NCI-H748 treated with DMSO at 0.1 percent for 48 hours (cell line): ENCODE measurements at regions not wholly inside any gene's neighbourhood (a gene's known extent, or its start where the extent isn't known, plus 50 kb on each side); places are given as distances from the start of the nearest gene placed in this dataset.
"Not testable (repeated sequence)": the region's sequence is repeated elsewhere in the genome, so short reads cannot be mapped to it uniquely, and the experiment has no call there.

Experiments
- DNase-seq: peaks from one replicate; lab custom pipeline; 2025; lab: John Stamatoyannopoulos, UW

GRCh38 chr10:9215121-9215520 lies 1160.6 kb downstream of the GATA3 start:
- no peak for DNase-seq

DNA sequence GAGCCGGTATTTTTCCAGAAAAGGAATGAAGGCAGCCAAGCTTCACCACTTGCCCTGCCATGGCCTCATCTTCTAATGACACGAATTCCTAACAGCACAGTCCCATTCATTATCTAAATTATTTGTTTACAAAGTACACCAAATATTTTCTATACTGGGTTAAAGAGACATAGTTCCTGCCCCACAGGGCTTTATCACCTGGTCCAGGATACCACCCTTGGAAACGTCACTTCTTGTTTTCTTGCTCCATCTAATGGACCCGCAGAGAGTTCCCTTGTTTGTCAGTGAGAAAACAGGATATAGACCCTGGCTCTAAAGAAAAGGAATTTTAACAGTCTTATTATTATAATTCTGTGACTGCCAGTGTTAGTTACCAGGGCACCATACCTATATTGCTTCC lies 1165.4 kb downstream of the GATA3 start:
- DNase-seq: no peak

GRCh38 chr10:9222917-9223316 lies 1168.4 kb downstream of the GATA3 start:
- DNase-seq: no peak

DNA sequence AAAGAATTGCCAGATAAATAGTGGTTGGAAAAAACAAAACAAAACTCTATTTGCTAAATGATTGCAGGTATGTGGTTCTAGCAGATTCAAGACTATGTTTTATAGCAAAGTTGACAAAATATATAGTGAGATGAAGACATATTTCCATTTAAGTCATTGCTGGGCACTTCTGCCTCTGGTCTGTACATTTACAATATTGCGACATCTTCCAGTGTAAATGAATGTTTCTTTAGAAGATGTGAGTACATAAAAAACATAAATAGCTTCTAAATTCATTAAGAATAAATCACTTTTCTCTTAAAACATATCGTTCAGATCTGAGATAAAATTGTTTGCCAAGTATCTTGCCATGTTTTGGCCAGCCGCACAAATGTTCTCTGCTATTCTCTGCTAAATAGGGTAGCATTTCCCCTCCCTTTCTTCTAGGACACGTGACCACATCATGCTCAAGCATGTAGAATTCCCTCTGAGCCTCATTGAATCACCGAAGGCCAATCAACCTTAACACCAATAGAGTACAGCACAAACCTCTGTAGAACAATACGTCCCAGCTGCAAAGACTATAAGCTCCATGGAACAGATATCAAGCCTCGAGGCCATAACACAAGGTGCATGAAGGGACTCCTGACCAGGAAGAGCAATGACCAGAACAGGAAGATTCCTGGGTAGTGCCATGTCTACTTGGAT lies 1173.3 kb downstream of the GATA3 start:
- no peak for DNase-seq

DNA sequence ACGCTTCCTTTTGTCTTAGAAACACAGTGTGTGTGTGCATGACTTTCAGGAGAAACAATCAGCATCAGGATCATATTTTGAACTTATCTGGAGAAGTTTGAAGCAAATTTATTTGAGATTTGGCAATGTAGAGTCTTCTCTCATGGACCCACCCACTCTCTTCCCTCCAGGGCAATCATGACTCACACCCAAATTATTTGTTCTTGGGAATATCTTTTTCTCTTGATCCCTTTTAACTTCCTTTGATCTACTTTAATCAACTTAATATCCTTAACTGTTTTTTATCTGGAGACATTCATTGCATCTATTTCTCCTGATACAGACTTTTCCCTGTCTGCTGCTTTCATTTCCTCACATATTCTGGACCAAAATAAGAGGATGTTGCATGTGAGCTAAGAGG lies 1174.3 kb downstream of the GATA3 start:
- DNase-seq: no peak

- DNase-seq: no peak
These were observed 1175.3 kb downstream of the GATA3 start for GRCh38 chr10:9229702-9230244.

DNA sequence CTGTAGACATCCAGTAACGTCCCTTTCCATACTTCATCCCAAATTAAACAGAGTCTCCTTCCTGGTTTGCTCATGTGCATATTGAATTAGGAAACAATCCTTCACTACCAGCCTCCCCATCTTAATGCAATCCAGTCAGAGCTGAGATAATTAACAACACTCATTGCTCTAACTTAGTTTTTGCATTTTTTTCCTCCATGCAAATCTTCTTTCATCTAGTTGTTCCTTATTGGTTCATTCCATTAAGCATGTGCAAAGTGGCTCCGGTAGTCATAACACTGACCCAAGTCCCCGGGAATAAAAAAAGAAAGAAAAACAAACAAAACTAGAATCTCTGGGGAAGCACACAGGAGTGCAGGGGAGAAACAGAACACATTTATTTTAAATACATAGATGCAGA lies 1176.1 kb downstream of the GATA3 start:
- DNase-seq: no peak

- no peak for DNase-seq
These were observed 1179.7 kb downstream of the GATA3 start for GRCh38 chr10:9234191-9234590.

- no peak for DNase-seq
These were observed 1183.6 kb downstream of the GATA3 start for GRCh38 chr10:9238041-9238440.

- DNase-seq: no peak
These were observed 1184.8 kb downstream of the GATA3 start for GRCh38 chr10:9239298-9239697.

GRCh38 chr10:9243941-9244411 lies 1189.5 kb downstream of the GATA3 start:
- no peak for DNase-seq

GRCh38 chr10:9244864-9245263 lies 1190.4 kb downstream of the GATA3 start:
- no peak for DNase-seq

GRCh38 chr10:9253121-9253520 lies 1198.6 kb downstream of the GATA3 start:
- DNase-seq: no peak

GRCh38 chr10:9254353-9254752 lies 1199.9 kb downstream of the GATA3 start:
- DNase-seq: no peak

DNA sequence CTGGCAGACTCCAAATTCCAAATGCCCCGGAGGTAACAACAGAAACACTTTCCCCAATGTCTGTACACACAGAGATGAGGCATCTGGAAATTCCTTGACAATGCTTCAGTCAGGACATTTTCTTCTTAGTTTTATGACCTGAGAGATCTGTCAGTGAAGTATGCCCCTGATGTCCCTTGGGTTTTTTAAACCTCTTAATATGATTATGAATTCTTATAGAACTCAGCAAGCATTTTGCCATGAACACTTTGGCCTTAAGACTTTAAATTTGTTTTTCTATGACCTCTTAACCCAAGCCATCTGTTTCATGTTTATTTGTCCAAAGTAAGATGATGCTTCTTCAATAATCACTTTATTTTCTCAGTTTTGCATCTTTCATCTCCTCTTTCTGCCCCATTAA lies 1206.2 kb downstream of the GATA3 start:
- DNase-seq: no peak

GRCh38 chr10:9262770-9263169 lies 1208.3 kb downstream of the GATA3 start:
- no peak for DNase-seq

- no peak for DNase-seq
These were observed 1213.7 kb downstream of the GATA3 start for GRCh38 chr10:9268176-9268575.

GRCh38 chr10:9273126-9273833 lies 1218.8 kb downstream of the GATA3 start:
- not testable (repeated sequence) for DNase-seq

- DNase-seq: no peak
These were observed 1219.8 kb downstream of the GATA3 start for GRCh38 chr10:9274206-9274755.

DNA sequence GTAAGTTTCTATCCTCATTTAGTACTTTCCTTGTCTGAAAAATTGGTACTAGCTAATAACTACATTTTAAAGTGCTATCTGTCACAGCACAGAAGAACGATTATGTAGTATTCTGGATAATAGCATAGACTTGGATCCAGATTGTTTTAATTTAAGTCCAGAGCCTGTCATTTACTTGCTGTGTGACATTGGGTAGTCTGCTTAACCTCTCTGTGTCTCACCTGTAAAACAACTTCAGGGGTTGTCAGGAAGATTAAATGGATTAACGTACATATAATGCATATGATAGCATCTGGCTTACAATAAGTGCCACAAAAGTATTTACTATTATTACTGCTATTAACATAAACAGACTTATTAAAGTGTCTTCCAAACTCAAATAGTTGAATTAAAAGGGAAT lies 1221.4 kb downstream of the GATA3 start:
- no peak for DNase-seq

GRCh38 chr10:9285690-9286089 lies 1231.2 kb downstream of the GATA3 start:
- no peak for DNase-seq

GRCh38 chr10:9289811-9290210 lies 1235.3 kb downstream of the GATA3 start:
- DNase-seq: no peak

DNA sequence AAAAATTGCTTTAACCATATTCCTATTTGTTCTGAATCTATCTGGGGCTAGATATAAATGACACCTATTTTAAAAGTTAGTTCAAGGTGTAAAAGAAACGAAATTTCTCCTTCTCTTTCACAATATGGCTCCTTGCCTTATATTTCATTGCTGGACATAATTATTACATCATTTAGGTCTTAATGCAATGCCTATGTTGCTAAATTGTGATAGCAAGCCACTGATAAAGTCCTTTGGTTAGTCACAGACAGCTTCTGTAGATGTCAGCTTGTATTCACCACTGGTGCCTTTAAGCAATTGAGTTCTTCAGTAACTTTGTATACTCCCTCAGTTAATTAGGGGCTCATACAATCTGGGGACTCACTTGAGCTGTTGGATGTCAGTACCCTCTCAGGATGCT lies 1236.6 kb downstream of the GATA3 start:
- DNase-seq: no peak
